CD4-positive, alpha-beta T cell treated with Interleukin-2 at 100 ng/mL for 4 hours (primary cell): ENCODE measurements at regions not wholly inside any gene's neighbourhood (a gene's known extent, or its start where the extent isn't known, plus 50 kb on each side); places are given as distances from the start of the nearest gene placed in this dataset.

Source experiments
- DNase-seq: peaks from one replicate; pipeline ENCODE4 v3.0.0-alpha.2; 2020; ENCODE audit warnings: low spot score

GRCh38 chr9:88733651-88734421 is 198.9 kb downstream of the NXNL2 start:
- DNase-seq: no peak

GRCh38 chr9:88734527-88734926 is 199.5 kb downstream of the NXNL2 start:
- DNase-seq: no peak

GRCh38 chr9:88736136-88736637 is 201.2 kb downstream of the NXNL2 start:
- no peak for DNase-seq

GRCh38 chr9:88737031-88737430 is 202.1 kb downstream of the NXNL2 start:
- DNase-seq: no peak

- DNase-seq: no peak
Measured at GRCh38 chr9:88737876-88738275, 202.9 kb downstream of the NXNL2 start.

- no peak for DNase-seq
Measured at GRCh38 chr9:88738709-88739108, 203.7 kb downstream of the NXNL2 start.

GRCh38 chr9:88739373-88739772 is 204.4 kb downstream of the NXNL2 start:
- DNase-seq: no peak

GRCh38 chr9:88740844-88741243 is 205.9 kb downstream of the NXNL2 start:
- DNase-seq: no peak

GRCh38 chr9:88741335-88741734 is 206.4 kb downstream of the NXNL2 start:
- DNase-seq: no peak

GRCh38 chr9:88742483-88742882 is 207.5 kb downstream of the NXNL2 start:
- DNase-seq: no peak

GRCh38 chr9:88742905-88743304 is 207.9 kb downstream of the NXNL2 start:
- DNase-seq: no peak

- no peak for DNase-seq
Measured at GRCh38 chr9:88745276-88746001, 210.5 kb downstream of the NXNL2 start.

- DNase-seq: no peak
Measured at GRCh38 chr9:88746029-88746742, 211.2 kb downstream of the NXNL2 start.

- no peak for DNase-seq
Measured at GRCh38 chr9:88746743-88747398, 211.9 kb downstream of the NXNL2 start.

- no peak for DNase-seq
Measured at GRCh38 chr9:88747768-88748167, 212.8 kb downstream of the NXNL2 start.

GRCh38 chr9:88748566-88749261 is 213.7 kb downstream of the NXNL2 start:
- no peak for DNase-seq

GRCh38 chr9:88749420-88749819 is 214.4 kb downstream of the NXNL2 start:
- DNase-seq: no peak

GRCh38 chr9:88750832-88751360 is 215.9 kb downstream of the NXNL2 start:
- DNase-seq: no peak

- no peak for DNase-seq
Measured at GRCh38 chr9:88751781-88752180, 216.8 kb downstream of the NXNL2 start.

- DNase-seq: no peak
Measured at GRCh38 chr9:88753691-88754367, 218.9 kb downstream of the NXNL2 start.

- no peak for DNase-seq
Measured at GRCh38 chr9:88754452-88754851, 219.5 kb downstream of the NXNL2 start.
